ACHN (cell line): ENCODE measurements at regions not wholly inside any gene's neighbourhood (a gene's known extent, or its start where the extent isn't known, plus 50 kb on each side); places are given as distances from the start of the nearest gene placed in this dataset.

ENCODE experiments used
- DNase-seq: peaks from one replicate; pipeline ENCODE4 v3.0.0-alpha.2; 2015
- in situ Hi-C: cut with HindIII; loops from 2 replicates; pipeline ENCODE4 v1.10.0; 2017; ENCODE audit warnings: low sequenced_read_pairs, low pct_ligation_motif_present, low pct_unique_long_range_greater_than_20kb

DNA sequence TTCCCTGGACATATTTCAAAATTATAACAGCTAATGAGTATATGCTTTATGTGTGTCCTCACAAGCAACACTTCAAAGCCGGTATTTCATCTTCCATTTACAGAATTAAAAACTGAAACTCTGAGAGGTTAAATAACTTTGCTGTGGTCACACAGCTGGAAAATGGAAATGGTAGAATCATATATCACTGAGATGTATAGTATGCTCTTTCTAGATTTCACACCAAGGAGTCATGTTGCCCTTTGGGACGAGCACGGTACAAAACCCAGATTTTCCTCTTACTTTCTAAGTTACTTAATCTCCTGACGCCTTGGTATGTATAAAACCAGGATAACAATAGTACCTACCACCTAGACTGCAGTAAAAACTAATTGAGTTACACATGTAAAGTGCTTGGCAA is 152.6 kb upstream of the GRIP1 start:
- DNase-seq: no peak
- in situ Hi-C loops: no loop called here

GRCh38 chr12:66832997-66833396 is 154.1 kb upstream of the GRIP1 start:
- in situ Hi-C loops: no loop called here
- DNase-seq: no peak

GRCh38 chr12:66836623-66837310 is 157.9 kb upstream of the GRIP1 start:
- DNase-seq: no peak
- in situ Hi-C loops: no loop called here

DNA sequence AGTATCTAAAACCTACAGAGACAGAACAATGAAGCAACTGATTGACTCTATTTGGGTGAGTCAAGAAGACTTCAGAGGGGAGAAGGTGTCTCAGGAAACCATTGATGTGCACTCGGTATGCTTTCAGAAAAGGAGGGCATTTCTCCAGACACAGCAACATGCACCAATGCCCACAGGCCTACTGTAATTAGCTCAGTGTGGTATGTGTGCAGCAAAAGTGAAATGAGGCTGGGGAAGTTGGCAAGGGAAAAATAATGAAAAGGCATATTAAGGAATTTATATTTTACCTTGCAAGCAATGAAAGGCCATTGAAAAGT is 158.4 kb upstream of the GRIP1 start:
- in situ Hi-C loops: no loop called here
- no peak for DNase-seq

DNA sequence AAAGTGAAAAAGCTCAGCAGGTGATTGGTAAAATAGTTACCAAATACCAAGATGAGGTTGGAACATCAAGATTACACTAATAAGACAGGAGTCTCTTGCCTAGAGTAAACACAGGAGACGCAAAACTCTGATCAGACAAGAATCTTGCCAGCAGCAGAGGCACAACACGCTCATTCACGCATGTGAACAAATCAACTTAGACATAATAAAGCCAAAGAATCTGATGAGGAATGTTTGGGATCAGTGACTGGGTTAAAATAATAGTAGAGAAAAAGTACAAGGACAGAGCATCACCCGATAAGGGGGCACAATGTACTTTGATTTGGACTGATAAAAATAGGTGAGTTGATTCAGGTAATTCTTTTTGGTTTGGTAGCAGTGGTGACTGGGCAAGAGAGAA is 159.5 kb upstream of the GRIP1 start:
- no peak for DNase-seq
- in situ Hi-C loops: no loop called here

DNA sequence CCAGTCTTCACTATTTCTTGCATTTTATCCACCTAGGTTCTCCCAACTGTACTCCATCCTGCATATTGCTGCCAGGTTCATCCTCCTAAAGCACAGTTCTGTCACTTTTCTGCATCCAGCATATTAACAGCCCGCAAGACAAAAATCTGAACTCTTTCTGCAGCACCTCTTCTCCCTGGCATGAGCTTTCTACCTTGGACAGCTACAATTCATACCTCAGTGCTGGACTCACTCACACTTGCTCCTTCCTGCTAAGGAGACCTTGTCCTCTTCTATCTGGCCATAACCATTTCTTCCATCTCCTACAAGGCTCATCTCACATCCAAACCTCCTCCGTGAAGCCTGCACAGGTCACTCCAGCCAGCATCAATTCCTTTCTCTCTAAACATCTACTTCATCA is 170.1 kb upstream of the GRIP1 start:
- DNase-seq: peak; percentile 9
- in situ Hi-C loops: no loop called here

DNA sequence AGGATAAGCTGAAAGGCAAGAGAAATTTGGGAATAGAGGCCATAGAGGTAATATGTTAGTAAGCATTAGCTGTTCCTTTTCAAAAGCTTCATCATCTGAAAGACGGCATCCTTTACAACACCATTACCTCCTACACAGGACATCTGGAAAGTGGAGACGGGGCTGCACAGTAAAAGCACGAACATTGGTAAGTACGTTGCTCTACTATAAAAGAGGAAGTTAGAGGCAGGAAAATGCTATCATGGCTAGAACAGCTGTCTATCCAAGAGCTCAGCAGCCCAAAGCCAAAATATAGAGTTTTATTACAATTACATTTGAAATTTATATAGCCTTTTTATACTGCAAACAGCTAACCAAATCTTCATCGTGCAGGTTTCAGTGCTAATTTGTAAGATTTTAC is 172.3 kb upstream of the GRIP1 start:
- in situ Hi-C loops: no loop called here
- DNase-seq: no peak

- no peak for DNase-seq
- in situ Hi-C loops: no loop called here
Observed at GRCh38 chr12:66852091-66852490, 173.2 kb upstream of the GRIP1 start.

GRCh38 chr12:66852765-66853164 is 173.9 kb upstream of the GRIP1 start:
- in situ Hi-C loops: no loop called here
- no peak for DNase-seq

GRCh38 chr12:66859751-66860440 is 181.0 kb upstream of the GRIP1 start:
- in situ Hi-C loops: no loop called here
- no peak for DNase-seq

- in situ Hi-C loops: no loop called here
- DNase-seq: peak; percentile 73
Observed at GRCh38 chr12:66860752-66861750, 182.2 kb upstream of the GRIP1 start.

- in situ Hi-C loops: no loop called here
- no peak for DNase-seq
Observed at GRCh38 chr12:66862356-66862985, 183.6 kb upstream of the GRIP1 start.

DNA sequence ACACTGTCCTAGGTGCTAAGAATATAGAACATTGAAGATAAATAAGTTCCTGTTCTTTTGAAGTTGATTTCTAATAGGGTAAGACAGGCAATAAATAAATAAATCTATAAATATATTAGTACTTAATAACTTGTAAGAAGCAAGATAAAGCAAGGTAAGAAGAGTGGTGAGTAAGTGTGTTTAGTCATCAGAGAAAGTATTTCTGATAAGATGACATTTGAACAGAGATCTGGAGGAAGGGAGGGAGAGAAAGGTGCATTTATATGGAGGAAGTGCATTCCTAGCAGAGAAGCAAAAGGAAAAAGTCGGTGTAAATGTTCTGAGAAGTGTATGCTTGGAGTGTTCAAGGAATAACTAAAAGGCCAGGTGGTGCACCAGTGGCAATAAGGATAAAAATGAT is 184.4 kb upstream of the GRIP1 start:
- in situ Hi-C loops: no loop called here
- no peak for DNase-seq

DNA sequence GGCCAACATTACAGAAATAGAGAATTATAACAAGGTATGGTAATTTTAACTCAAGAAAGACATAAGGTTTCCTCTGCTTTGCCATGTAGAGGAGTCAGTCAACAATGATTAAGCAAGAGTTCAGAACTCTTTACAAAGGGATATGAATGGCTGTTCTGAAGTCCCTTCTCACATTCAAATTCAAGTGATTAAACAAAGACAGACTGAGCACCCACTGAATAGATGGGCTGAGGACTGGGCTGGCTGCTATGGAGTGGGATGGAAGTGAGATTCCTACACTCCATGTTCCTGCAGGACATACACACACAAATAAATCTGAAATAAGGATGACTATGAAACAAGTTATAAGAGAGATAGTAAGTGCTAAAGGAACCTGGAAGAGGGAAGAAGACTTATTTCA is 199.0 kb upstream of the GRIP1 start:
- in situ Hi-C loops: no loop called here
- no peak for DNase-seq

GRCh38 chr12:66879409-66879808 is 200.5 kb upstream of the GRIP1 start:
- no peak for DNase-seq
- in situ Hi-C loops: no loop called here

GRCh38 chr12:66881386-66881785 is 202.5 kb upstream of the GRIP1 start:
- in situ Hi-C loops: no loop called here
- DNase-seq: no peak

DNA sequence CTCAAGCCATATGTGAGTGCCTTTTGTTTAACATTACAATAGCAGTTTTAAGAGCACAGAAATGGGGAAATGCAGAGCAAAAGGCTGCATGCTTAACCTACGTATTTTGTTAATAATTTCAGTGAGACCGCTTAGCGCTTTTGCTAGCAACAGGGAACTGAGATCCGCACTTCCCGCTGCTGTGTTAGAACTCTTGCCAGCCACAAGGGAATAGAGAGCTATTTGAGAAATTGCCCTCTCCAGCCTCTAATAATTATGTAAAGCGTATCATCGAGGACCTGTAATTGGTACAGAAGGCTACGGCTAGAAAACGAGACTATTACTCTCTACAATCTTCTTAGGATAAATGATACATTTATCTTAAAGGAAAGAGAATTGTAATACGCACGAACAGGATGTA is 205.2 kb upstream of the GRIP1 start:
- no peak for DNase-seq

GRCh38 chr12:66885115-66885875 is 206.4 kb upstream of the GRIP1 start:
- in situ Hi-C loops: no loop called here
- no peak for DNase-seq

More for the DNA sequence above, 205.2 kb upstream of the GRIP1 start:
- in situ Hi-C loops: no loop called here
